Psoas muscle (tissue), 7 donors: ENCODE measurements at regions not wholly inside any gene's neighbourhood (a gene's known extent, or its start where the extent isn't known, plus 50 kb on each side); places are given as distances from the start of the nearest gene placed in this dataset.
"Not testable (repeated sequence)": the region's sequence is repeated elsewhere in the genome, so short reads cannot be mapped to it uniquely, and the experiment has no call there.

Experiments used
- ATAC-seq, 4 donors: fragments of 200-7000 bp; cut with Tn5 transposase; one replicate each; pipeline ENCODE4 v1.9.1; 2020; ENCODE audit warnings: moderate library complexity in 3 of 4, mild to moderate bottlenecking in 2 of 4
- DNase-seq, 2 donors: peaks; one replicate each; pipeline ENCODE4 v3.0.0-alpha.2; 2020
- H3K27ac ChIP-seq: fragments of 200-600 bp; one replicate; pipeline ENCODE4 v1.8.0; 2022
- H3K27me3 ChIP-seq, 3 donors: fragments of 200-600 bp in 1 of 3; one replicate each; pipeline versions ENCODE4 v1.6.1 to v1.8.0; 2013 to 2022; ENCODE audit warnings: low read length in 2 of 3, mild to moderate bottlenecking in 2 of 3, moderate library complexity in 1 of 3; ENCODE audit not compliant: insufficient read depth in 3 of 3
- H3K36me3 ChIP-seq, 2 donors: fragments of 200-600 bp in 1 of 2; one replicate each; pipeline versions ENCODE4 v1.6.1 to v1.8.0; 2013 to 2022; ENCODE audit warnings: low read depth in 1 of 2, mild to moderate bottlenecking in 1 of 2, moderate library complexity in 1 of 2; ENCODE audit not compliant: insufficient read depth in 1 of 2
- H3K4me1 ChIP-seq: fragments of 200-600 bp; one replicate; pipeline ENCODE4 v1.8.0; 2022
- H3K4me3 ChIP-seq: fragments of 200-600 bp; one replicate; pipeline ENCODE4 v1.8.0; 2022; ENCODE audit warnings: mild to moderate bottlenecking
- H3K9me3 ChIP-seq: fragments of 200-600 bp; one replicate; pipeline ENCODE4 v1.8.0; 2022
- WGBS, 3 donors: extraction: QIAGEN DNeasy Blood & Tissue Kit; methylation state at CpG; one replicate each; pipeline versions ENCODE4 v1.1.6 to v1.1.7; 2013; 5-methylcytosine and 5-hydroxymethylcytosine counted together
- intact Hi-C, 2 donors: fragments of 100-400 bp; cut with DNase I; formaldehyde crosslinking; loops; one replicate each; pipeline versions ENCODE4 v1.11.0 to v1.14.2; 2022
- TF ChIP-seq, protein P1 (sequence below): fragments of 200-600 bp; IDR thresholded peaks from one replicate; pipeline ENCODE4 v1.8.0; 2022; ENCODE audit warnings: antibody characterized with exemption
- donor health status: healthy with polysubstance abuse.
- donor health status: DM: no; HTN: no; CAD: no; lungs with moderate emphysema.
- donor health status: Bipolar disorder and iron deficiency.
- donor health status: healthy.
- donor health status: DM: yes; HTN: yes; CAD: no.
- donor health status: DM: no; HTN: no; CAD: no.
- donor health status: DM: yes; HTN: yes; CAD: no.

DNA sequence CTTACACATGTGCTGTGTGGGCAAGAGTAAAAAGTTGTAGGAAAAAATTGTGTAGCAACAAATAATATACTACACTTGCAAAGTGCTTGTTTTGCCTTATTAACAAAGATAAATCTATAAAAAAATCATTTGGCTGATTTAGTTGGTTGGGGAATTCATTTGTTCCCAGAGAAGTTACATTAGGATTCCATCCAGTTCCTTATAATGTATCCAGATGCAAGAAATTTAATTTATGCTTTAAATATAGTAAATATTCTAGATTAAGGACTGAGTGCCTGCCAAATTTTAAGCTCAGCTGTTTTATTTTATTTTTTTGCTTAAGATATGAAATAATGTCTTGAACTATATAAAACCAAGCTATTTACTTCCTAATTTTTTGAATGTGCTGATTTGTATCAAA lies 1169.9 kb downstream of the NXPH1 start:
- no peaks in the 10 kb centered on the region for H3K9me3 ChIP-seq
- H3K27me3 ChIP-seq = no peaks in the 10 kb centered on the region
- no peak overlapping the region for H3K27ac ChIP-seq
- DNase-seq (no peak), ATAC-seq (no peak)
- H3K4me1 ChIP-seq = no peaks in the 10 kb centered on the region
- H3K36me3 ChIP-seq = no peaks in the 10 kb centered on the region
- intact Hi-C loops = no loop called here
- H3K4me3 ChIP-seq = no peak overlapping the region
- TF ChIP-seq, protein P1, sequence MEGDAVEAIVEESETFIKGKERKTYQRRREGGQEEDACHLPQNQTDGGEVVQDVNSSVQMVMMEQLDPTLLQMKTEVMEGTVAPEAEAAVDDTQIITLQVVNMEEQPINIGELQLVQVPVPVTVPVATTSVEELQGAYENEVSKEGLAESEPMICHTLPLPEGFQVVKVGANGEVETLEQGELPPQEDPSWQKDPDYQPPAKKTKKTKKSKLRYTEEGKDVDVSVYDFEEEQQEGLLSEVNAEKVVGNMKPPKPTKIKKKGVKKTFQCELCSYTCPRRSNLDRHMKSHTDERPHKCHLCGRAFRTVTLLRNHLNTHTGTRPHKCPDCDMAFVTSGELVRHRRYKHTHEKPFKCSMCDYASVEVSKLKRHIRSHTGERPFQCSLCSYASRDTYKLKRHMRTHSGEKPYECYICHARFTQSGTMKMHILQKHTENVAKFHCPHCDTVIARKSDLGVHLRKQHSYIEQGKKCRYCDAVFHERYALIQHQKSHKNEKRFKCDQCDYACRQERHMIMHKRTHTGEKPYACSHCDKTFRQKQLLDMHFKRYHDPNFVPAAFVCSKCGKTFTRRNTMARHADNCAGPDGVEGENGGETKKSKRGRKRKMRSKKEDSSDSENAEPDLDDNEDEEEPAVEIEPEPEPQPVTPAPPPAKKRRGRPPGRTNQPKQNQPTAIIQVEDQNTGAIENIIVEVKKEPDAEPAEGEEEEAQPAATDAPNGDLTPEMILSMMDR = no peak

- TF ChIP-seq, protein P1 = no peak
- no peaks in the 10 kb centered on the region for H3K4me1 ChIP-seq
- H3K27ac ChIP-seq = no peak overlapping the region
- no peak for ATAC-seq
- no peaks in the 10 kb centered on the region for H3K27me3 ChIP-seq
- no peak for DNase-seq
- H3K4me3 ChIP-seq = no peak overlapping the region
- no peaks in the 10 kb centered on the region for H3K9me3 ChIP-seq
- intact Hi-C loops = no loop called here
- H3K36me3 ChIP-seq = no peaks in the 10 kb centered on the region
- 43 to 59% (median 56%) methylated on average over 1 of the region's 1 CpG for WGBS, 3 donors
Observed at GRCh38 chr7:9608560-9608959, 1175.2 kb downstream of the NXPH1 start.

DNA sequence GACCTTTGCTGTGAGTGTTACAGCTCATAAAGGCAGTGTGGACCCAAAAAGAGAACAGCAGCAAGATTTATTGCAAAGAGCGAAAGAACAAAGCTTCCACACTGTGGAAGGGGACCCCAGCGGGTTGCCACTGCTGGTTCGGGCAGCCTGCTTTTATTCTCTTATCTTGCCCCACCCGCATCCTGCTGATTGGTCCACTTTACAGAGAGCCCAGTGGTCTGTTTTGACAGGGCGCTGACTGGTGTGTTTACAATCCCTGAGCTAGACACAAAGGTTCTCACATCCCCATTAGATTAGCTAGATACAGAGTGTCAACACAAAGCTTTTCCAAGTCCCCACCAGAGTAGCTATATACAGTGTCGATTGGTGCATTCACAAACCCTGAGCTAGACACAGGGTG lies 1187.5 kb downstream of the NXPH1 start:
- H3K4me1 ChIP-seq, H3K27ac ChIP-seq, H3K36me3 ChIP-seq, DNase-seq, H3K9me3 ChIP-seq, H3K4me3 ChIP-seq, ATAC-seq, intact Hi-C loops, H3K27me3 ChIP-seq: not testable (repeated sequence)
- WGBS, 3 donors = 84 to 91% (median 85%) methylated on average over 6 of the region's 6 CpGs

DNA sequence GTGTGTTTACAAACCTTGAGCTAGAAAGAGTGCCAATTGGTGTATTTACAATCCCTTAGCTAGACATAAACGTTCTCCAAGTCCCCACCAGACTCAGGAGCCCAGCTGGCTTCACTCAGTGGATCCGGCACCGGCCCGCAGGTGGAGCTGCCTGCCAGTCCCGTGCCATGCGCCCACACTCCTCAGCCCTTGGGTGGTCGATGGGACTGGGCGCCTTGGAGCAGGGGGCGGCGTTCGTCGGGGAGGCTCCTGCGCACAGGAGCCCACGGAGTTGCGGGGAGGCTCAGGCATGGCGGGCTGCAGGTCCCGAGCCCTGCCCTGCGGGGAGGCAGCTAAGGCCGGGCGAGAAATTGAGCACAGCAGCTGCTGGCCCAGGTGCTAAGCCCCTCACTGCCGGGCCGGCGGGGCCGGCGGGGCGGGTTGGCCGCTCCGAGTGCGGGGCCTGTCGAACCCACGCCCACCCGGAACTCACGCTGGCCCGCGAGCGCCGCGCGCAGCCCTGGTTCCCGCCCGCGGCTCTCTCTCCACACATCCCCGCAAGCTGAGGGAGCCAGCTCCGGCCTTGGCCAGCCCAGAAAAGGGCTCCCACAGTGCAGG lies 1188.0 kb downstream of the NXPH1 start:
- DNase-seq, H3K4me3 ChIP-seq, H3K27me3 ChIP-seq, H3K9me3 ChIP-seq, H3K27ac ChIP-seq, H3K4me1 ChIP-seq, H3K36me3 ChIP-seq, ATAC-seq, intact Hi-C loops: not testable (repeated sequence)
- 95 to 96% (median 95%) methylated on average over 30 to 44 of the region's 44 CpGs for WGBS, 3 donors

GRCh38 chr7:9621927-9622326 lies 1188.5 kb downstream of the NXPH1 start:
- ATAC-seq (no peak), DNase-seq (no peak)
- H3K27ac ChIP-seq = no peak overlapping the region
- H3K36me3 ChIP-seq = no peaks in the 10 kb centered on the region
- H3K27me3 ChIP-seq = no peaks in the 10 kb centered on the region
- no peaks in the 10 kb centered on the region for H3K4me1 ChIP-seq
- no peaks in the 10 kb centered on the region for H3K9me3 ChIP-seq
- H3K4me3 ChIP-seq = no peak overlapping the region
- intact Hi-C loops = no loop called here
- TF ChIP-seq, protein P1 = no peak
- 87 to 98% (median 88%) methylated on average over 9 of the region's 9 CpGs for WGBS, 3 donors

GRCh38 chr7:9625953-9626352 lies 1192.5 kb downstream of the NXPH1 start:
- Histone ChIP-seq H3K27ac (no peak overlapping the region), H3K9me3 (no peaks in the 10 kb centered on the region), H3K27me3 (no peaks in the 10 kb centered on the region), H3K4me1 (no peaks in the 10 kb centered on the region), H3K36me3 (no peaks in the 10 kb centered on the region), H3K4me3 (no peak overlapping the region)
- TF ChIP-seq, protein P1 = no peak
- DNase-seq (no peak), ATAC-seq (no peak)
- intact Hi-C loops = no loop called here
- WGBS, 3 donors = 88 to 94% (median 93%) methylated on average over 3 of the region's 3 CpGs
